GM19463 (cell line): ENCODE measurements at regions not wholly inside any gene's neighbourhood (a gene's known extent, or its start where the extent isn't known, plus 50 kb on each side); places are given as distances from the start of the nearest gene placed in this dataset.
"Not testable (repeated sequence)": the region's sequence is repeated elsewhere in the genome, so short reads cannot be mapped to it uniquely, and the experiment has no call there.

Experiments
- ATAC-seq: cut with Tn5 transposase; IDR thresholded peaks from one replicate; pipeline ENCODE4 v1.9.1; 2021; ENCODE audit warnings: mild to moderate bottlenecking, moderate library complexity; ENCODE audit not compliant: unreplicated experiment

GRCh38 chr10:123269675-123270074 lies 115.5 kb downstream of the BUB3 start:
- no peak for ATAC-seq

GRCh38 chr10:123270221-123270620 lies 116.0 kb downstream of the BUB3 start:
- ATAC-seq, result no peak

GRCh38 chr10:123270806-123271205 lies 116.6 kb downstream of the BUB3 start:
- no peak for ATAC-seq

- ATAC-seq, result no peak
These were observed 118.0 kb downstream of the BUB3 start for GRCh38 chr10:123272171-123272570.

- ATAC-seq, result no peak
These were observed 120.3 kb downstream of the BUB3 start for GRCh38 chr10:123274306-123275135.

GRCh38 chr10:123275136-123275564 lies 120.9 kb downstream of the BUB3 start:
- ATAC-seq, result no peak

GRCh38 chr10:123278445-123278844 lies 124.2 kb downstream of the BUB3 start:
- no peak for ATAC-seq

GRCh38 chr10:123283371-123283770 lies 129.2 kb downstream of the BUB3 start:
- ATAC-seq, result not testable (repeated sequence)

GRCh38 chr10:123284022-123284421 lies 129.8 kb downstream of the BUB3 start:
- ATAC-seq, result no peak

GRCh38 chr10:123287594-123288247 lies 133.5 kb downstream of the BUB3 start:
- no peak for ATAC-seq

GRCh38 chr10:123289432-123289831 lies 135.2 kb downstream of the BUB3 start:
- no peak for ATAC-seq

- ATAC-seq, result no peak
These were observed 139.9 kb downstream of the BUB3 start for GRCh38 chr10:123294109-123294508.

GRCh38 chr10:123294886-123295285 lies 140.7 kb downstream of the BUB3 start:
- no peak for ATAC-seq

- ATAC-seq, result no peak
These were observed 141.4 kb downstream of the BUB3 start for GRCh38 chr10:123295644-123296043.

- ATAC-seq, result no peak
These were observed 143.0 kb downstream of the BUB3 start for GRCh38 chr10:123297175-123297574.

- ATAC-seq, result no peak
These were observed 144.4 kb downstream of the BUB3 start for GRCh38 chr10:123298583-123298982.

- ATAC-seq, result no peak
These were observed 145.4 kb downstream of the BUB3 start for GRCh38 chr10:123299598-123299997.

- no peak for ATAC-seq
These were observed 147.1 kb downstream of the BUB3 start for GRCh38 chr10:123301077-123301857.

GRCh38 chr10:123303581-123304337 lies 149.6 kb downstream of the BUB3 start:
- ATAC-seq, result no peak

GRCh38 chr10:123305671-123306070 lies 151.5 kb downstream of the BUB3 start:
- no peak for ATAC-seq

GRCh38 chr10:123306290-123306689 lies 152.1 kb downstream of the BUB3 start:
- no peak for ATAC-seq
